Osteoblast (primary cell): ENCODE measurements at regions not wholly inside any gene's neighbourhood (a gene's known extent, or its start where the extent isn't known, plus 50 kb on each side); places are given as distances from the start of the nearest gene placed in this dataset.

ENCODE experiments used
- DNase-seq: peaks from one replicate; pipeline ENCODE4 v3.0.0; 2011; ENCODE audit warnings: low spot score, mixed read lengths; ENCODE audit not compliant: insufficient read length; ENCODE audit errors: missing footprints
- H2AFZ ChIP-seq: 2 replicates; pipeline ENCODE4 v1.6.0; 2011; ENCODE audit warnings: mild to moderate bottlenecking, low read length
- H3K27ac ChIP-seq: 2 replicates; pipeline ENCODE4 v1.5.1; 2011; ENCODE audit warnings: mild to moderate bottlenecking, low read depth, low read length, moderate library complexity
- H3K27me3 ChIP-seq: 2 replicates; pipeline ENCODE4 v1.6.0; 2012; ENCODE audit warnings: mild to moderate bottlenecking, control low read depth, inconsistent platforms, low read length, moderate library complexity; ENCODE audit not compliant: insufficient read depth
- H3K36me3 ChIP-seq: 2 replicates; pipeline ENCODE4 v1.5.1; 2011; ENCODE audit warnings: mild to moderate bottlenecking, low read length, control low read depth, moderate library complexity; ENCODE audit not compliant: insufficient read depth
- H3K4me1 ChIP-seq: 2 replicates; pipeline ENCODE4 v1.5.1; 2011; ENCODE audit warnings: mild to moderate bottlenecking, low read length, control low read depth, moderate library complexity; ENCODE audit not compliant: insufficient read depth
- H3K4me2 ChIP-seq: 2 replicates; pipeline ENCODE4 v1.6.0; 2011; ENCODE audit warnings: mild to moderate bottlenecking, low read length; ENCODE audit not compliant: insufficient read depth
- H3K4me3 ChIP-seq: fragments of 200-600 bp; sonication (generic); 3 replicates; pipeline ENCODE4 v1.5.1; 2012; ENCODE audit warnings: mild to moderate bottlenecking, low read length, inconsistent platforms; ENCODE audit not compliant: insufficient read depth
- H3K79me2 ChIP-seq: 2 replicates; pipeline ENCODE4 v1.6.0; 2012; ENCODE audit warnings: mild to moderate bottlenecking, low read length, control low read depth, inconsistent platforms; ENCODE audit not compliant: insufficient read depth
- H3K9me3 ChIP-seq: 2 replicates; pipeline ENCODE4 v1.5.1; 2011; ENCODE audit warnings: low read depth, low read length, control low read depth
- H4K20me1 ChIP-seq: 2 replicates; pipeline ENCODE4 v1.6.0; 2012; ENCODE audit warnings: mild to moderate bottlenecking, low read length, control low read depth; ENCODE audit not compliant: insufficient read depth
- TF ChIP-seq, protein P1 (sequence below): IDR thresholded peaks from 2 replicates; pipeline ENCODE4 v1.5.1; 2011; ENCODE audit warnings: mild to moderate bottlenecking, low read depth, low read length, moderate library complexity; ENCODE audit errors: extremely low read depth

DNA sequence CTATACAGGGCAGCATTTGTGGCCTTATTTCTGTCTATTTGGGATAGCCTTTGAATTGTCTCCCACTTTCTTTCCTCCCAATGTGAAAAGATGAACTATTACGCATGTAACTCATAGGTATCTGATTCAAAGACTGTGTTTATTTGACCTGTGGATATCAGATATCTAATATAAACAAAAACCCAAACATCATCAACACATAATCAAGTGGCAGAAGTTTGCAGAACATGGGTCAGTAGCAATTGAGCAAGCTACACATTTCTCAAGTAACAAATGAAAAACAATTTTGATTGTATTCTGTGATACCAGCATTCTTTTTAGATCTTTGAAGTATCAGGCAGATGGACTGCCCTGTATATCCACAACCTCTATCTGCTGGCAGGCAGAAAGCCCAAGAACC lies 490.5 kb upstream of the ADGRL2 start:
- Histone ChIP-seq H2AFZ (no peak overlapping the region), H3K4me1 (no peaks in the 10 kb centered on the region), H3K79me2 (no peaks in the 10 kb centered on the region), H3K4me2 (no peak overlapping the region), H4K20me1 (no peaks in the 10 kb centered on the region), H3K36me3 (no peaks in the 10 kb centered on the region), H3K27me3 (no peaks in the 10 kb centered on the region), H3K27ac (no peak overlapping the region), H3K9me3 (no peaks in the 10 kb centered on the region), H3K4me3 (no peak overlapping the region)
- TF ChIP-seq, protein P1, sequence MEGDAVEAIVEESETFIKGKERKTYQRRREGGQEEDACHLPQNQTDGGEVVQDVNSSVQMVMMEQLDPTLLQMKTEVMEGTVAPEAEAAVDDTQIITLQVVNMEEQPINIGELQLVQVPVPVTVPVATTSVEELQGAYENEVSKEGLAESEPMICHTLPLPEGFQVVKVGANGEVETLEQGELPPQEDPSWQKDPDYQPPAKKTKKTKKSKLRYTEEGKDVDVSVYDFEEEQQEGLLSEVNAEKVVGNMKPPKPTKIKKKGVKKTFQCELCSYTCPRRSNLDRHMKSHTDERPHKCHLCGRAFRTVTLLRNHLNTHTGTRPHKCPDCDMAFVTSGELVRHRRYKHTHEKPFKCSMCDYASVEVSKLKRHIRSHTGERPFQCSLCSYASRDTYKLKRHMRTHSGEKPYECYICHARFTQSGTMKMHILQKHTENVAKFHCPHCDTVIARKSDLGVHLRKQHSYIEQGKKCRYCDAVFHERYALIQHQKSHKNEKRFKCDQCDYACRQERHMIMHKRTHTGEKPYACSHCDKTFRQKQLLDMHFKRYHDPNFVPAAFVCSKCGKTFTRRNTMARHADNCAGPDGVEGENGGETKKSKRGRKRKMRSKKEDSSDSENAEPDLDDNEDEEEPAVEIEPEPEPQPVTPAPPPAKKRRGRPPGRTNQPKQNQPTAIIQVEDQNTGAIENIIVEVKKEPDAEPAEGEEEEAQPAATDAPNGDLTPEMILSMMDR, result no peak
- DNase-seq, result no peak

DNA sequence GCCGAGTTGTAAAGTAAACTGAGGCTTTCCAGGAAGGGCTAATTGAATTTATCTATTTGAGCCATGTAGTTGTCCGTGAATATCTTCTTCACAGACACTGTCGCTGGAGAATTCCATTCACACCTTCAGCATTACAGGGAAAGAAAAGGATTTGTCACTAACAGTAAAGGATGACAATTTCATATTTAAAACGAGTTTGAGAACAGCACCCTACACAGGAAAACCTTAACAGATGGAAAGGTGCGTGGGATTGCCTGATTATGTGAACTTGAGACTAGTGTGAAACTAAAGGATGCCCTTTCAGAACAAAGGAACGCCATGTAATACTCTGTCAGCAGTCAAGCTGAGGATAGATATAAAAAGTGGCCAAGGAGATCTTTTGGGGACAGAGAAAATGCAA lies 492.5 kb upstream of the ADGRL2 start:
- Histone ChIP-seq H3K27me3 (no peaks in the 10 kb centered on the region), H2AFZ (no peak overlapping the region), H3K4me1 (peaks cover 7% of the 10 kb centered on the region), H3K4me3 (no peak overlapping the region), H3K36me3 (no peaks in the 10 kb centered on the region), H3K27ac (no peak overlapping the region), H4K20me1 (no peaks in the 10 kb centered on the region), H3K9me3 (no peaks in the 10 kb centered on the region), H3K79me2 (no peaks in the 10 kb centered on the region), H3K4me2 (no peak overlapping the region)
- DNase-seq, result no peak
- TF ChIP-seq, protein P1, result no peak

DNA sequence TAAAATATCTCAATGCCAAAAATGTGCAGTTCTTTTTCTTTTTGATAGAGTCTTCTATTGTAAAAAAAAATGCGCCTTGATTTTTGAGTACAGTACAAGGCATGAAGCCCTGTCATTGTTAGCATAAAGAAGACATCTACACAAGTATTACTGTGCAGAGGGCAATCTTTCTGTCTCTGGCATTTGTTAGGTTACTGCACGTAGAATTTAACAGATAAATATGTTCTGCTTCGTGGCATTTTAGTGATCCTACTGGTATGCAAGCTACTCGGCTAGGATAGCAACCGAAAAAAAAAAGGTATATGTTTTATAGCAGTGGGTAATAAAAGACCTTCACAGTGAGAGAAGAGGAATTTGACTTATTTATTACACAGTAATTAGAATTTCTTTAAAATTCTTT lies 492.9 kb upstream of the ADGRL2 start:
- H3K4me3 ChIP-seq, result no peak overlapping the region
- H3K4me2 ChIP-seq, result no peak overlapping the region
- H3K36me3 ChIP-seq, result no peaks in the 10 kb centered on the region
- no peaks in the 10 kb centered on the region for H3K79me2 ChIP-seq
- H4K20me1 ChIP-seq, result no peaks in the 10 kb centered on the region
- H3K27me3 ChIP-seq, result no peaks in the 10 kb centered on the region
- no peaks in the 10 kb centered on the region for H3K9me3 ChIP-seq
- TF ChIP-seq, protein P1, result no peak
- H2AFZ ChIP-seq, result no peak overlapping the region
- H3K4me1 ChIP-seq, result peaks cover 7% of the 10 kb centered on the region
- H3K27ac ChIP-seq, result no peak overlapping the region
- DNase-seq, result no peak

DNA sequence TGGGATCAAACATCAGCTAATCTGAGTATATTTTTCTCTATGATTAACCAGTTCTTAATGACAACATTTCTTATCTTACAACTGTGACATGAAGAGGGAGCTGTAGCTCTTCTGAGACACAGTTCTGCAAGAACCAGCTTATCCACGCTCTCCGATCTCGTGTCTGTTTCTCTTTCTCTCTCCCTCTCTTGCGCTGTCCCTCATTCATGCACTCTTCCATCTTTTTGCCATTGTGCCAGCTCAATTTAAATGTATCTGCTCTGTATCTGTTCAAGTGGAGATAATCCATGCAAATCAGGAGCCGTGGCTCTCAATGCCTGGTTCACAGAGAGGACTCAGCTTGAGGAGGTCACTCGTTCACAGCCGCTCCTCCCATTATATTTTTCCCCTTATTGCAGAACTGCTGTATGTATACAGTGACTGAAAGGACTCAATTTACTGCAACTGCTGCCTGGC lies 494.7 kb upstream of the ADGRL2 start:
- Histone ChIP-seq H3K27me3 (no peaks in the 10 kb centered on the region), H3K9me3 (no peaks in the 10 kb centered on the region), H3K4me3 (peak overlapping the region; percentile 76), H3K36me3 (no peaks in the 10 kb centered on the region), H3K4me2 (peak overlapping the region; percentile 96), H3K4me1 (peaks cover 7% of the 10 kb centered on the region), H3K79me2 (no peaks in the 10 kb centered on the region), H4K20me1 (no peaks in the 10 kb centered on the region), H3K27ac (no peak overlapping the region), H2AFZ (peak overlapping the region; percentile 94)
- TF ChIP-seq, protein P1, result peak; percentile 32
- DNase-seq, result peak; percentile 71
